OCI-LY1 (cell line): ENCODE measurements at regions not wholly inside any gene's neighbourhood (a gene's known extent, or its start where the extent isn't known, plus 50 kb on each side); places are given as distances from the start of the nearest gene placed in this dataset.

Experiments used
- EZH2 ChIP-seq: fragments of 200-600 bp; sonication (generic), shearing (Covaris generic); IDR thresholded peaks from 2 replicates; pipeline ENCODE4 v1.8.0; 2017; ENCODE audit warnings: borderline replicate concordance, mixed run types, mild to moderate bottlenecking, antibody characterized with exemption, low read length, moderate library complexity, mixed read lengths
- TF ChIP-seq, protein P1 (sequence below): fragments of 200-600 bp; sonication (generic), shearing (Covaris generic); IDR thresholded peaks from 2 replicates; pipeline ENCODE4 v1.5.1; 2017; ENCODE audit warnings: mild to moderate bottlenecking, antibody characterized with exemption, low read length, moderate library complexity, mixed read lengths

DNA sequence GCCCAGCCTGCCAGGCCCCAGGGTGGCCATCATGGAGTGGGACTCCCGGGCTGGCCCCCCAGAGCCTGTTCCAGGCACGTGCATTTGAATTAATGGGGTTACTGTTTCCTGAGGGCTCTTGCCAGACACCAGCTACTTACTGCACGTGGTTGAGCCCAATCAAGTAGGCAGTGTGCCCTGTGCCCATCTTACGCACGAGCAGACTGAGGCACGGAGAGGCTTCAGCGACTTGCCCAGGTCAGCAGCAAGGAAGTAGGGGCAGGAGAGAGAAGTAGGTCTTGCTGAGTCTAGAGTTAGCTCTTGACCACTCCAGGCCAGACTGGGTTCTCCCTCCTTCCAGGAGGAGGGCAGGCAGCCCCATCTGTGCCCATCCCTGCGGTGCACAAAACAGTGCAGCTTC lies 67.7 kb downstream of the DIO3 start:
- TF ChIP-seq, protein P1, sequence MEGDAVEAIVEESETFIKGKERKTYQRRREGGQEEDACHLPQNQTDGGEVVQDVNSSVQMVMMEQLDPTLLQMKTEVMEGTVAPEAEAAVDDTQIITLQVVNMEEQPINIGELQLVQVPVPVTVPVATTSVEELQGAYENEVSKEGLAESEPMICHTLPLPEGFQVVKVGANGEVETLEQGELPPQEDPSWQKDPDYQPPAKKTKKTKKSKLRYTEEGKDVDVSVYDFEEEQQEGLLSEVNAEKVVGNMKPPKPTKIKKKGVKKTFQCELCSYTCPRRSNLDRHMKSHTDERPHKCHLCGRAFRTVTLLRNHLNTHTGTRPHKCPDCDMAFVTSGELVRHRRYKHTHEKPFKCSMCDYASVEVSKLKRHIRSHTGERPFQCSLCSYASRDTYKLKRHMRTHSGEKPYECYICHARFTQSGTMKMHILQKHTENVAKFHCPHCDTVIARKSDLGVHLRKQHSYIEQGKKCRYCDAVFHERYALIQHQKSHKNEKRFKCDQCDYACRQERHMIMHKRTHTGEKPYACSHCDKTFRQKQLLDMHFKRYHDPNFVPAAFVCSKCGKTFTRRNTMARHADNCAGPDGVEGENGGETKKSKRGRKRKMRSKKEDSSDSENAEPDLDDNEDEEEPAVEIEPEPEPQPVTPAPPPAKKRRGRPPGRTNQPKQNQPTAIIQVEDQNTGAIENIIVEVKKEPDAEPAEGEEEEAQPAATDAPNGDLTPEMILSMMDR = no peak
- TF ChIP-seq EZH2 = no peak
